Astrocyte of the cerebellum (primary cell): ENCODE measurements at regions not wholly inside any gene's neighbourhood (a gene's known extent, or its start where the extent isn't known, plus 50 kb on each side); places are given as distances from the start of the nearest gene placed in this dataset.

Source experiments
- DNase-seq: peaks from one replicate; pipeline ENCODE4 v3.0.0-alpha.2; 2011; ENCODE audit warnings: low read depth
- H3K4me3 ChIP-seq: 2 replicates; pipeline ENCODE4 v1.5.1; 2011; ENCODE audit warnings: mild to moderate bottlenecking, low read depth, low read length, moderate library complexity
- in situ Hi-C: cut with HindIII; loops from 2 replicates; pipeline ENCODE4 v1.10.0; 2017; ENCODE audit warnings: low sequenced_read_pairs
- TF ChIP-seq, protein P1 (sequence below): IDR thresholded peaks from 2 replicates; pipeline ENCODE4 v1.5.1; 2012; ENCODE audit warnings: low read length, low read depth, moderate library complexity, mild to moderate bottlenecking; ENCODE audit errors: missing control alignments

DNA sequence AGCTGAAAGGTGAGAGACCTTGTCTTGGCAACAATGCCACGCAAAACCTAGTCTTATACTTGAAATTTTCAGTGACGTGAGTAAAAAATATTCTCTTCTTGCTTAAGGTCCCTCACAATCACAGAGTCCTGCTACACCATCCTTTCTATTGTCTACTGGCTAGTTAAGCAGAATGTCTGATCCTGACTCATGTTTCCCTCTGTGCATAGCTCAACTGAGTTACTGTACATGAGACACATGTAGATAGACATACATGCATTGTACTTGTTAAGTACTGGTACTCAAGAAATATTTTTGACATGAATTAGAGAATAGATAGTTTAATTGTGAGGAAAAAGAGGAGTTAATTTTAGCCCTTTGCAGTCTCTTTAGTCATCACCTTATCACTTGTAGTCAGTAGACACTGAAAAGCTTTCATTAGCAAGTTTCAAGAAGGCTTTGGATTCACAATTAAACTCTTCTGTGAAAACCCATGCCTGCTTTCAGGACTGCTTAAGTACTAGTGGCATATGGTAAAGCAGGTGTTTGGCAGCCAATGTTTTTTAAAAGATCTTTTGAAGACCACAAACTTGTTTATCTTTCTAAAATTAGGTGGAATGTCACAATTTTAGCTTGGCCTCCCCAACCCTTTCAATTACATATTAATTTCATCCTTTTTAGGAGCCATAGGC, 158.7 kb upstream of the CCDC150 start:
- in situ Hi-C loops: no loop called here
- no peak for DNase-seq
- TF ChIP-seq, protein P1, sequence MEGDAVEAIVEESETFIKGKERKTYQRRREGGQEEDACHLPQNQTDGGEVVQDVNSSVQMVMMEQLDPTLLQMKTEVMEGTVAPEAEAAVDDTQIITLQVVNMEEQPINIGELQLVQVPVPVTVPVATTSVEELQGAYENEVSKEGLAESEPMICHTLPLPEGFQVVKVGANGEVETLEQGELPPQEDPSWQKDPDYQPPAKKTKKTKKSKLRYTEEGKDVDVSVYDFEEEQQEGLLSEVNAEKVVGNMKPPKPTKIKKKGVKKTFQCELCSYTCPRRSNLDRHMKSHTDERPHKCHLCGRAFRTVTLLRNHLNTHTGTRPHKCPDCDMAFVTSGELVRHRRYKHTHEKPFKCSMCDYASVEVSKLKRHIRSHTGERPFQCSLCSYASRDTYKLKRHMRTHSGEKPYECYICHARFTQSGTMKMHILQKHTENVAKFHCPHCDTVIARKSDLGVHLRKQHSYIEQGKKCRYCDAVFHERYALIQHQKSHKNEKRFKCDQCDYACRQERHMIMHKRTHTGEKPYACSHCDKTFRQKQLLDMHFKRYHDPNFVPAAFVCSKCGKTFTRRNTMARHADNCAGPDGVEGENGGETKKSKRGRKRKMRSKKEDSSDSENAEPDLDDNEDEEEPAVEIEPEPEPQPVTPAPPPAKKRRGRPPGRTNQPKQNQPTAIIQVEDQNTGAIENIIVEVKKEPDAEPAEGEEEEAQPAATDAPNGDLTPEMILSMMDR: no peak
- no peak overlapping the region for H3K4me3 ChIP-seq

DNA sequence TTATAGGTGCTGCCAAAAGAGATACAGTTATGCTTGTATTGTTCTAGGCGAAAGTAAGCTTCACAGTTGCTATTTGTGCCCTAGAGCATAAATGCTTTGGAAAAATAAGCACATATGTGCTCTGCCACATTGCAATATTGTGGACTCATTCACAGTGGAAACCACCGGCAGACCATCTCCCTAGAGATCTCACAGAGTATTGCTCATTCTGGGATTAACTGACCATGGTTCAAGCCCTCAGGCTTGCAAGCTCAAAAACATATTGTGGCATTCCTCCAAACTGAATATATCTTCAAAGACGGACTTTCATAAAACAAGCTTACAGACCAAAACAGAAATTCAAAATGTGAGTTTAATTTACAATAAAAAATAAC, 158.2 kb upstream of the CCDC150 start:
- TF ChIP-seq, protein P1: no peak
- H3K4me3 ChIP-seq: no peak overlapping the region
- peak; percentile 33 for DNase-seq
- in situ Hi-C loops: no loop called here

DNA sequence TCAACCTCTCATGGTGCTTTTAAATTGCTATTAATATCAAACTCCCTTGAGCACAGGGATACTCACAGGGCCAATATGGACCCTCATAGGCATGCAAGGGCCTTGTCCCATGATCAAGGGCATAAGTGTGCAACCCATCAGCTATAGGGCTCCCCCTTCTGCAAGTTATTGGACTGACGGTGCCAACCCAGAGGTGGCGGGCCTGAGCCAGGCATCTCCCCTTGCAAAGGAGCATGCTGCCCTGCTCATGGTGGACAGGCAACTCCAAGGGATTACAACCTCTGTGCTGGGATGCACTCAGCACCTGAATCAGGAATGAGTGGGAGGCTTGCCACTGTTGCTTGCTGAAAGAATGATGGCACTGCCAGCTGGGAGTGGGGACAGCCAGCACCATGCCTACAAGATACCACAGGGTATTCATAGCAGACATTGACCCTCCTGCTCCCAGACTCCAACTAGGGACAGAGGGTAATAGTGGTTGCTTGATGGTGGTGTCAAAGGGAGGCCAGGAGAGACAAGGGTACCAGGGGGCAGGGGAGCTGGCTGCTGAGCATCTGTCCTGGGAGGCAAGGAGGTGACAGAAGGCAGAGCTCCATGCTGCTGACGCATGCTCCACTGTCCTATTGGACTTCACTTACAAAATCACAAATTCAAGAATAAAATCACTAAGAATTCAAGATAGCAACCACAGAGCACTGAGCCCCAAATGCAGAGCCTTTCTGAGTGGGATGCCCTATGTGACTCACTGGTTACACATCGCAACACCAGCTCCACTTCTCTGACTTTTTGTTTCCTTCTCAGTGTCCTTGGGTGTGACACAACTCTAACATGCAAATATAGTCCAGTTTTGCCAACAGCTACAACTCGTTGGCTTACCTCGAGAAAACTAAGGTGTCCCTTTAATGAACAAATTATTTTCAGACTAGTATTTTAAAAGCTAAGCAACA, 157.1 kb upstream of the CCDC150 start:
- in situ Hi-C loops: no loop called here
- H3K4me3 ChIP-seq: no peak overlapping the region
- DNase-seq: no peak
- TF ChIP-seq, protein P1: no peak

DNA sequence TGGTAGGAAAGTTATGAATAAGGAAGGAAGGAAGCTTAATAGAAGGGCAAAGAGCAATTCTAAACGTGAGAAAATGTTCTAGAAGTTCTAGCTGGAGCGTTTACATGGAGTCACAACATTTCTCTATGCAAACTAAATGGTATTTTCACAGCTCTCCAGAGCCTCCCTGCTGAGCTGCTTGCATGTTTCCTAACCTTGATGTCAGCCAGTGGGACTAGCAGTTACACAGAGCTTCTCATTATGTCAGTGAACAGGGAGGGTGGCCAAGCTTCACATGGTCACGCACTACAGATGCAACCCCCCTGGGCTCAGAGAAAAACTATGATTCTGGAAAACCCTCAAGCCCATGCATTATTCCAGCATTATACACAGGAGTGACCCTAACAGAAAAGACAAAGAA, 153.4 kb upstream of the CCDC150 start:
- in situ Hi-C loops: no loop called here
- peak; percentile 20 for DNase-seq
- TF ChIP-seq, protein P1: no peak
- no peak overlapping the region for H3K4me3 ChIP-seq

DNA sequence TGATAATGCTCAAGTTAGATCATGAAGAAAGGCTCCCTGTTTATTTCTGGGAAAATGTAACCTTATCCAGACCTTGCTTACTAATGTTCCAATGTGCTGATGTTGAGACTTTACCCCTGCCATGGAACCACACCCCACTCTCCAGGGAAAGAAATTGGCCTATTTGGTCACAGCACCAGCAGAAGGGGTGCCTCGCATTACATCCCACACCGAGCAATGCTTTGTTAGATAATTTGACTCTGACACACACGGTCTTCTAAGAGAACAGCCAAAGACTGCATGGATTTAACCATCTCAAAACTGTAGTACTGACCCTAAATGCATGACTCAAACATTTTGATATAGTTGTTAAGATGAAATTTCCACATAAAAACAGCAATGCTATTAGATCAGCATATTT, 152.1 kb upstream of the CCDC150 start:
- TF ChIP-seq, protein P1: no peak
- H3K4me3 ChIP-seq: no peak overlapping the region
- in situ Hi-C loops: no loop called here
- no peak for DNase-seq

DNA sequence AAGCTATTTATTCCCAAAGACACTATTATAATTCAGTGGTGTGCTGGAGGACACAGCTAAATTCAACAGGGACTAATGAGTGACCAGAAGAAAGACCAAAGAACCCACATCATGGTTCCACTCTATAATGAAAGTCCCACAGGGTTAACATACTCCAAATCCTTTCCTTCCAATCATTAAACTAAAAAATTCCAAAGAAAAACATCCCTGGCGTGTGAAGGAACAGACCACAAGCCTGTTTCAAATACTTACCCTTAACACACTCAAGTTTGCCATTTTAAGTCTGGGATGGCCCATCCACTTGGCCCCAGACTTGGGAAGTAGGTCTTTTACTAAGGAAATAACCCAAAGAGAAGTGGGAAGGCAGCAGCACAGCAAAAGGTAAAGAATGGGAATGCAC, 150.1 kb upstream of the CCDC150 start:
- DNase-seq: no peak
- no peak overlapping the region for H3K4me3 ChIP-seq
- in situ Hi-C loops: no loop called here
- TF ChIP-seq, protein P1: no peak
